ENCODE measurements at regions not wholly inside any gene's neighbourhood (a gene's known extent, or its start where the extent isn't known, plus 50 kb on each side); places are given as distances from the start of the nearest gene placed in this dataset.

- TF ChIP-seq POLR2A (IDR thresholded peaks at IDR 0.05): no peak
- TF ChIP-seq CTCF (IDR thresholded peaks at IDR 0.05): no peak
Measured at GRCh38 chr3:163166197-163166596, 1669.6 kb downstream of the OTOL1 start.
